HG02840 (cell line): ENCODE measurements at regions not wholly inside any gene's neighbourhood (a gene's known extent, or its start where the extent isn't known, plus 50 kb on each side); places are given as distances from the start of the nearest gene placed in this dataset.

Experiments used
- ATAC-seq: cut with Tn5 transposase; IDR thresholded peaks from one replicate; pipeline ENCODE4 v1.9.1; 2021; ENCODE audit warnings: mild to moderate bottlenecking, moderate library complexity, moderate number of reproducible peaks; ENCODE audit not compliant: unreplicated experiment, low FRiP score

GRCh38 chr13:74633734-74634133 is 499.5 kb upstream of the KLF12 start:
- no peak for ATAC-seq

- no peak for ATAC-seq
These were observed 495.8 kb upstream of the KLF12 start for GRCh38 chr13:74629985-74630384.

- ATAC-seq, result no peak
These were observed 491.3 kb upstream of the KLF12 start for GRCh38 chr13:74625541-74625940.

- no peak for ATAC-seq
These were observed 489.6 kb upstream of the KLF12 start for GRCh38 chr13:74623761-74624160.

GRCh38 chr13:74622284-74622683 is 488.1 kb upstream of the KLF12 start:
- ATAC-seq, result no peak

GRCh38 chr13:74620711-74621110 is 486.5 kb upstream of the KLF12 start:
- no peak for ATAC-seq

GRCh38 chr13:74620308-74620707 is 486.1 kb upstream of the KLF12 start:
- ATAC-seq, result no peak

GRCh38 chr13:74597526-74597925 is 463.3 kb upstream of the KLF12 start:
- ATAC-seq, result no peak

- no peak for ATAC-seq
These were observed 462.5 kb upstream of the KLF12 start for GRCh38 chr13:74596691-74597090.

- no peak for ATAC-seq
These were observed 459.5 kb upstream of the KLF12 start for GRCh38 chr13:74593688-74594087.

GRCh38 chr13:74586847-74587246 is 452.6 kb upstream of the KLF12 start:
- ATAC-seq, result no peak

- ATAC-seq, result no peak
These were observed 442.2 kb upstream of the KLF12 start for GRCh38 chr13:74576420-74576819.

- no peak for ATAC-seq
These were observed 441.5 kb upstream of the KLF12 start for GRCh38 chr13:74575729-74576125.

GRCh38 chr13:74574964-74575728 is 440.9 kb upstream of the KLF12 start:
- no peak for ATAC-seq

GRCh38 chr13:74573654-74574053 is 439.4 kb upstream of the KLF12 start:
- no peak for ATAC-seq

GRCh38 chr13:74571811-74572210 is 437.6 kb upstream of the KLF12 start:
- no peak for ATAC-seq

- no peak for ATAC-seq
These were observed 436.6 kb upstream of the KLF12 start for GRCh38 chr13:74570834-74571233.

GRCh38 chr13:74570046-74570445 is 435.8 kb upstream of the KLF12 start:
- no peak for ATAC-seq

GRCh38 chr13:74569251-74569650 is 435.0 kb upstream of the KLF12 start:
- no peak for ATAC-seq

GRCh38 chr13:74567485-74567884 is 433.3 kb upstream of the KLF12 start:
- no peak for ATAC-seq

- no peak for ATAC-seq
These were observed 428.2 kb upstream of the KLF12 start for GRCh38 chr13:74562381-74562780.

- no peak for ATAC-seq
These were observed 427.0 kb upstream of the KLF12 start for GRCh38 chr13:74561155-74561554.

- ATAC-seq, result no peak
These were observed 426.1 kb upstream of the KLF12 start for GRCh38 chr13:74560325-74560724.
